OCI-LY3 (cell line): ENCODE measurements at regions not wholly inside any gene's neighbourhood (a gene's known extent, or its start where the extent isn't known, plus 50 kb on each side); places are given as distances from the start of the nearest gene placed in this dataset.

Source experiments
- H2AFZ ChIP-seq: fragments of 200-600, 300-600 bp; shearing (Covaris generic); 2 replicates; pipeline ENCODE4 v1.6.0; 2014; ENCODE audit warnings: antibody characterized with exemption, low read depth, low read length
- H3K27ac ChIP-seq: fragments of 200-600, 300-600 bp; sonication (generic); 2 replicates; pipeline ENCODE4 v1.5.1; 2014; ENCODE audit warnings: mild to moderate bottlenecking, low read length, moderate library complexity, mixed read lengths
- H3K27me3 ChIP-seq: fragments of 200-600, 300-600 bp; sonication (generic); 2 replicates; pipeline ENCODE4 v1.6.1; 2014; ENCODE audit warnings: low read depth, low read length, mixed read lengths
- H3K36me3 ChIP-seq: fragments of 200-600, 300-600 bp; sonication (generic); replicated peaks from 2 replicates; pipeline ENCODE3; 2014; ENCODE audit warnings: low read depth, low read length, mixed read lengths
- H3K4me1 ChIP-seq: fragments of 300-600, 200-600 bp; sonication (generic); 2 replicates; pipeline ENCODE4 v1.6.1; 2014; ENCODE audit warnings: low read length, mixed read lengths
- H3K4me2 ChIP-seq: fragments of 200-600, 300-600 bp; sonication (generic); 2 replicates; pipeline ENCODE4 v1.6.1; 2014; ENCODE audit warnings: low read length, mixed read lengths
- H3K4me3 ChIP-seq: fragments of 300-600, 200-600 bp; sonication (generic); 2 replicates; pipeline ENCODE4 v1.5.1; 2014; ENCODE audit warnings: antibody characterized with exemption, mild to moderate bottlenecking, low read length, moderate library complexity
- H3K79me2 ChIP-seq: fragments of 300-600, 200-600 bp; shearing (Covaris generic); 2 replicates; pipeline ENCODE4 v1.6.1; 2014; ENCODE audit warnings: mild to moderate bottlenecking, low read length, mixed read lengths
- H3K9ac ChIP-seq: fragments of 300-600, 200-600 bp; shearing (Covaris generic); 2 replicates; pipeline ENCODE4 v1.6.0; 2014; ENCODE audit warnings: mild to moderate bottlenecking, low read length, moderate library complexity
- H3K9me3 ChIP-seq: fragments of 200-600, 300-600 bp; shearing (Covaris generic); 2 replicates; pipeline ENCODE4 v1.6.1; 2014; ENCODE audit warnings: low read length, mixed read lengths; ENCODE audit not compliant: insufficient read depth
- H4K20me1 ChIP-seq: fragments of 200-600, 300-600 bp; sonication (generic); 2 replicates; pipeline ENCODE4 v1.6.1; 2016; ENCODE audit warnings: low read length, mixed read lengths; ENCODE audit not compliant: insufficient read depth
- CTCF ChIP-seq: fragments of 200-600, 300-600 bp; sonication (generic); IDR thresholded peaks from 2 replicates; pipeline ENCODE4 v1.5.1; 2014; ENCODE audit warnings: antibody characterized with exemption, low read length, low read depth
- EZH2phosphoT487 ChIP-seq: fragments of 200-600 bp; shearing (Covaris generic); IDR thresholded peaks from 2 replicates; pipeline ENCODE4 v1.6.1; 2018; ENCODE audit warnings: antibody characterized with exemption, mixed run types, low read depth

- Histone ChIP-seq H4K20me1 (no peaks in the 10 kb centered on the region), H3K4me3 (no peak overlapping the region), H3K27ac (no peak overlapping the region), H3K9me3 (no peaks in the 10 kb centered on the region), H3K4me1 (no peaks in the 10 kb centered on the region), H3K36me3 (no peaks in the 10 kb centered on the region), H3K9ac (no peak overlapping the region), H2AFZ (no peak overlapping the region), H3K27me3 (no peaks in the 10 kb centered on the region), H3K4me2 (no peak overlapping the region), H3K79me2 (no peaks in the 10 kb centered on the region)
- no peak for TF ChIP-seq CTCF
- no peak for TF ChIP-seq EZH2phosphoT487
Observed at GRCh38 chr22:34971456-34971855, 94.5 kb upstream of the ISX start.

GRCh38 chr22:34972191-34972897 lies 93.6 kb upstream of the ISX start:
- Histone ChIP-seq H3K4me2 (no peak overlapping the region), H3K36me3 (no peaks in the 10 kb centered on the region), H3K27me3 (no peaks in the 10 kb centered on the region), H3K4me3 (no peak overlapping the region), H3K4me1 (no peaks in the 10 kb centered on the region), H2AFZ (no peak overlapping the region), H3K9me3 (no peaks in the 10 kb centered on the region), H3K9ac (no peak overlapping the region), H3K27ac (no peak overlapping the region), H3K79me2 (no peaks in the 10 kb centered on the region), H4K20me1 (no peaks in the 10 kb centered on the region)
- TF ChIP-seq CTCF (no peak), EZH2phosphoT487 (no peak)

GRCh38 chr22:34973016-34973415 lies 92.9 kb upstream of the ISX start:
- Histone ChIP-seq H3K79me2 (no peaks in the 10 kb centered on the region), H3K4me1 (no peaks in the 10 kb centered on the region), H4K20me1 (no peaks in the 10 kb centered on the region), H3K27me3 (no peaks in the 10 kb centered on the region), H3K9ac (no peak overlapping the region), H2AFZ (no peak overlapping the region), H3K9me3 (no peaks in the 10 kb centered on the region), H3K27ac (no peak overlapping the region), H3K4me3 (no peak overlapping the region), H3K4me2 (no peak overlapping the region), H3K36me3 (no peaks in the 10 kb centered on the region)
- TF ChIP-seq CTCF (no peak), EZH2phosphoT487 (no peak)

- H3K4me2 ChIP-seq: no peak overlapping the region
- H3K4me3 ChIP-seq: no peak overlapping the region
- TF ChIP-seq CTCF (no peak), EZH2phosphoT487 (no peak)
- no peaks in the 10 kb centered on the region for H3K36me3 ChIP-seq
- H3K9me3 ChIP-seq: no peaks in the 10 kb centered on the region
- H3K79me2 ChIP-seq: no peaks in the 10 kb centered on the region
- H2AFZ ChIP-seq: no peak overlapping the region
- no peaks in the 10 kb centered on the region for H3K27me3 ChIP-seq
- no peak overlapping the region for H3K9ac ChIP-seq
- H4K20me1 ChIP-seq: no peaks in the 10 kb centered on the region
- H3K27ac ChIP-seq: no peak overlapping the region
- no peaks in the 10 kb centered on the region for H3K4me1 ChIP-seq
Observed at GRCh38 chr22:34973926-34974325, 92.0 kb upstream of the ISX start.
